ENCODE measurements at regions not wholly inside any gene's neighbourhood (a gene's known extent, or its start where the extent isn't known, plus 50 kb on each side); places are given as distances from the start of the nearest gene placed in this dataset.

DNA sequence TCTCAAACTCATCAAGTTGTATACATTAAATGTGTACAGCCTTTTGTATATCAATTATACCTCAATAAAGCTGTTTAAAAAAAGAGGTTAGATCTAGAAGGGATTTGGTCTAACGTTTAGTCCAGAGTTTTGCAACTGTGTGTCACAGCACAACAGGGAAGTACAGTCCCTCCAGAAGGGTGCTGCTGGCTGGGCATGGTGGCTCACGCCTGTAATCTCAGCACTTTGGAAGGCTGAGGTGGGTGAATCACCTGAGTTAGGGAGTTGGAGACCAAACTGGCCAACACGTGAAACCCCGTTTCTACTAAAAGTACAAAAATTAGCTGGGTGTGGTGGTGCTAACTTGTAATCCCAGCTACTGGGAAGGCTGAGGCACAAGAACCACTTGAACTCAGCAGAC, 78.3 kb upstream of the HAO2 start:
- no peak for TF ChIP-seq CREB1 (IDR thresholded peaks at IDR 0.05; ENCODE audit: low read depth)
- TF ChIP-seq TAF1 (IDR thresholded peaks at IDR 0.05; ENCODE audit: low read depth), result no peak
- no peak for TF ChIP-seq TEAD4 (IDR thresholded peaks at IDR 0.05)
- TF ChIP-seq TCF12 (IDR thresholded peaks at IDR 0.05; ENCODE audit: low read depth), result no peak
- TF ChIP-seq NFIC (IDR thresholded peaks at IDR 0.05), result no peak
- TF ChIP-seq, protein P1, sequence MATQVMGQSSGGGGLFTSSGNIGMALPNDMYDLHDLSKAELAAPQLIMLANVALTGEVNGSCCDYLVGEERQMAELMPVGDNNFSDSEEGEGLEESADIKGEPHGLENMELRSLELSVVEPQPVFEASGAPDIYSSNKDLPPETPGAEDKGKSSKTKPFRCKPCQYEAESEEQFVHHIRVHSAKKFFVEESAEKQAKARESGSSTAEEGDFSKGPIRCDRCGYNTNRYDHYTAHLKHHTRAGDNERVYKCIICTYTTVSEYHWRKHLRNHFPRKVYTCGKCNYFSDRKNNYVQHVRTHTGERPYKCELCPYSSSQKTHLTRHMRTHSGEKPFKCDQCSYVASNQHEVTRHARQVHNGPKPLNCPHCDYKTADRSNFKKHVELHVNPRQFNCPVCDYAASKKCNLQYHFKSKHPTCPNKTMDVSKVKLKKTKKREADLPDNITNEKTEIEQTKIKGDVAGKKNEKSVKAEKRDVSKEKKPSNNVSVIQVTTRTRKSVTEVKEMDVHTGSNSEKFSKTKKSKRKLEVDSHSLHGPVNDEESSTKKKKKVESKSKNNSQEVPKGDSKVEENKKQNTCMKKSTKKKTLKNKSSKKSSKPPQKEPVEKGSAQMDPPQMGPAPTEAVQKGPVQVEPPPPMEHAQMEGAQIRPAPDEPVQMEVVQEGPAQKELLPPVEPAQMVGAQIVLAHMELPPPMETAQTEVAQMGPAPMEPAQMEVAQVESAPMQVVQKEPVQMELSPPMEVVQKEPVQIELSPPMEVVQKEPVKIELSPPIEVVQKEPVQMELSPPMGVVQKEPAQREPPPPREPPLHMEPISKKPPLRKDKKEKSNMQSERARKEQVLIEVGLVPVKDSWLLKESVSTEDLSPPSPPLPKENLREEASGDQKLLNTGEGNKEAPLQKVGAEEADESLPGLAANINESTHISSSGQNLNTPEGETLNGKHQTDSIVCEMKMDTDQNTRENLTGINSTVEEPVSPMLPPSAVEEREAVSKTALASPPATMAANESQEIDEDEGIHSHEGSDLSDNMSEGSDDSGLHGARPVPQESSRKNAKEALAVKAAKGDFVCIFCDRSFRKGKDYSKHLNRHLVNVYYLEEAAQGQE (IDR thresholded peaks at IDR 0.05; ENCODE audit: low read depth), result no peak

DNA sequence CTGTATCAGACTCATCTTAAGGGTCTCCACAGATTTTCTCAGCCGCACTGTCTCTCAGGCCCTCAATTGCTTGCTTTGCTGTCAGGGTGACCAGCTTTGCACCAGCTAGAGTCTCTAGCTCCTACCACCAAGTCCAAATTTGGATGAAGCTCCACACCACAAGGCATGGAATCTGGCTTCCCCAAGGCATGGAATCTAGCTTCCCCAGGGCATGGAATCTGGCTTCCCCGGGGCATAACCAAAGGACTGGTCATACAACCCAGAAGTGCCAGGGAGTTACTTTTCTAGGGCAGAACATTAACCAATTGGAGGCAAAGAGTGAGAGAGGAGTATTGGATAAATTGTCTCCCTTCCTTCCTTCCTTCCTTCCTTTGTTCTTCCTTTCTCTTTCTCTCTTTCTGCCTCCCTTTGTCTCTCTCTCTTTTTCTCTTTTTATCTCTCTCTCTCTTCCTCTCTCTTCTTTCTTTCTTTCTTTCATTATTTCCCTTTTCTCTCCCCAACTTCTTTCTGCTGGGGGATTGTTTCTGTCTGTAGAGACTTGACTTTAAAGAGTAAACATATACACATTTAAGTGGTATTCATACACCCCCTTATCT, 76.9 kb upstream of the HAO2 start:
- TF ChIP-seq ZBTB7A (IDR thresholded peaks at IDR 0.05; ENCODE audit: low read depth), result no peak
- TF ChIP-seq, protein P1 (IDR thresholded peaks at IDR 0.05; ENCODE audit: low read depth), result no peak
- TF ChIP-seq EGR1 (IDR thresholded peaks at IDR 0.05), result no peak

DNA sequence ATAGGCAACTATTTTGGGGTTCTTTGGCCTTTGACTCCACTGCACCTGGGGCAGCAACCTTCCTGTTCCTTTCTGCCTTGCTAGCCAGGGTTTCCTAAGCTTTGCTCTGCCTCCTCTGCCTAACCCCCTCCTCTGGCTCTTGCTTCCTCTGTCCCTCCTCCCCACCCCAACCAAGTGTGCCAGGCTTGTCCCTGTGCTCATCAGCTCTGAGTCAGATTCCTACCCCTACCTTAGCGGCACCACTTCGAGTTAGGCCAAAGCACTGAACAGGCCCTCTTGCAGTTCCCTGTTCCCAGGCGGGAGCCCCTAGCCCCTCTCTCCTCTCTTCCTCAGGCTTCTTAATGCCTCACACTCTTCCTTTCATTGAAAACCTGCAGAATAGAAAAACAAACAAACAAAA, 74.8 kb upstream of the HAO2 start:
- TF ChIP-seq NFIC (IDR thresholded peaks at IDR 0.05) (no peak), TCF12 (IDR thresholded peaks at IDR 0.05; ENCODE audit: low read depth) (no peak), TAF1 (IDR thresholded peaks at IDR 0.05; ENCODE audit: low read depth) (no peak), ZBTB7A (IDR thresholded peaks at IDR 0.05; ENCODE audit: low read depth) (no peak), EGR1 (IDR thresholded peaks at IDR 0.05) (no peak), YY1 (IDR thresholded peaks at IDR 0.05; ENCODE audit: low read depth) (no peak), CREB1 (IDR thresholded peaks at IDR 0.05; ENCODE audit: low read depth) (no peak), CEBPB (IDR thresholded peaks at IDR 0.05) (no peak), FOXM1 (IDR thresholded peaks at IDR 0.05; ENCODE audit: borderline replicate concordance, low read depth) (no peak), TEAD4 (IDR thresholded peaks at IDR 0.05) (no peak), RAD21 (IDR thresholded peaks at IDR 0.05; ENCODE audit: low read depth) (no peak), EP300 (IDR thresholded peaks at IDR 0.05; ENCODE audit: borderline replicate concordance) (no peak)
- TF ChIP-seq, protein P1 (IDR thresholded peaks at IDR 0.05; ENCODE audit: low read depth), result no peak
- TF ChIP-seq, protein P2, sequence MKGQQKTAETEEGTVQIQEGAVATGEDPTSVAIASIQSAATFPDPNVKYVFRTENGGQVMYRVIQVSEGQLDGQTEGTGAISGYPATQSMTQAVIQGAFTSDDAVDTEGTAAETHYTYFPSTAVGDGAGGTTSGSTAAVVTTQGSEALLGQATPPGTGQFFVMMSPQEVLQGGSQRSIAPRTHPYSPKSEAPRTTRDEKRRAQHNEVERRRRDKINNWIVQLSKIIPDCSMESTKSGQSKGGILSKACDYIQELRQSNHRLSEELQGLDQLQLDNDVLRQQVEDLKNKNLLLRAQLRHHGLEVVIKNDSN (IDR thresholded peaks at IDR 0.05), result no peak
- TF ChIP-seq, protein P3, sequence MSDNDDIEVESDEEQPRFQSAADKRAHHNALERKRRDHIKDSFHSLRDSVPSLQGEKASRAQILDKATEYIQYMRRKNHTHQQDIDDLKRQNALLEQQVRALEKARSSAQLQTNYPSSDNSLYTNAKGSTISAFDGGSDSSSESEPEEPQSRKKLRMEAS (IDR thresholded peaks at IDR 0.05), result no peak

DNA sequence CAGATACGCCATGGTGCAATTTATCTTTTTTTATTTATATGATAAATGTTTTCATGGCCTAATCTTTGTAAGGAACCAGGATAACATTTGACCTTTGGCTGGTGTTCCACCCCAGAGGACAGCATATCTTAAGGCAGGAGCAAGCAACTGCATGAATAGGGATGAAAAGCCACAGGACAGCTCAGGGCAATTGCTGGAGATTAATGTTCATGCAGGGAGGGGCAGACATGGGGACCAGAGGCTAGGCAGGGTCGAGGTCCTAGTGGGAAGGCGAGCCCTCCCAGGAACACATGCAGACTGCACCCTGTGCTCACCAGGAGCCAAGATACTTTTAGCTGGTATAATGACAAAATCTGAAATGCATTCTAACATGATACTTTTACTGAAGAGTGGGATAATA, 74.4 kb upstream of the HAO2 start:
- TF ChIP-seq TEAD4 (IDR thresholded peaks at IDR 0.05), result no peak
- TF ChIP-seq TCF12 (IDR thresholded peaks at IDR 0.05; ENCODE audit: low read depth), result no peak
- no peak for TF ChIP-seq ZBTB7A (IDR thresholded peaks at IDR 0.05; ENCODE audit: low read depth)
- no peak for TF ChIP-seq CREB1 (IDR thresholded peaks at IDR 0.05; ENCODE audit: low read depth)
- TF ChIP-seq, protein P3 (IDR thresholded peaks at IDR 0.05), result no peak
- no peak for TF ChIP-seq NFIC (IDR thresholded peaks at IDR 0.05)
- TF ChIP-seq, protein P1 (IDR thresholded peaks at IDR 0.05; ENCODE audit: low read depth), result no peak
- no peak for TF ChIP-seq YY1 (IDR thresholded peaks at IDR 0.05; ENCODE audit: low read depth)
- no peak for TF ChIP-seq FOXM1 (IDR thresholded peaks at IDR 0.05; ENCODE audit: borderline replicate concordance, low read depth)
- TF ChIP-seq, protein P2 (IDR thresholded peaks at IDR 0.05), result no peak
- no peak for TF ChIP-seq EP300 (IDR thresholded peaks at IDR 0.05; ENCODE audit: borderline replicate concordance)
- no peak for TF ChIP-seq EGR1 (IDR thresholded peaks at IDR 0.05)
- TF ChIP-seq CEBPB (IDR thresholded peaks at IDR 0.05), result no peak
- no peak for TF ChIP-seq RAD21 (IDR thresholded peaks at IDR 0.05; ENCODE audit: low read depth)

All from Ishikawa (cell line).